Stimulated activated CD4-positive, alpha-beta T cell treated with anti-CD3 and anti-CD28 coated beads, Interleukin-12 subunit alpha, Interleukin-12 subunit beta, amount 100 ng/mL, for 48 hours (primary cell): ENCODE measurements at regions not wholly inside any gene's neighbourhood (a gene's known extent, or its start where the extent isn't known, plus 50 kb on each side); places are given as distances from the start of the nearest gene placed in this dataset.
"Not testable (repeated sequence)": the region's sequence is repeated elsewhere in the genome, so short reads cannot be mapped to it uniquely, and the experiment has no call there.

ENCODE experiments used
- DNase-seq, 3 donors: peaks; one replicate each; pipeline ENCODE4 v3.0.0-alpha.2; 2020; ENCODE audit warnings: low read depth in 2 of 3, low spot score in 1 of 3

DNA sequence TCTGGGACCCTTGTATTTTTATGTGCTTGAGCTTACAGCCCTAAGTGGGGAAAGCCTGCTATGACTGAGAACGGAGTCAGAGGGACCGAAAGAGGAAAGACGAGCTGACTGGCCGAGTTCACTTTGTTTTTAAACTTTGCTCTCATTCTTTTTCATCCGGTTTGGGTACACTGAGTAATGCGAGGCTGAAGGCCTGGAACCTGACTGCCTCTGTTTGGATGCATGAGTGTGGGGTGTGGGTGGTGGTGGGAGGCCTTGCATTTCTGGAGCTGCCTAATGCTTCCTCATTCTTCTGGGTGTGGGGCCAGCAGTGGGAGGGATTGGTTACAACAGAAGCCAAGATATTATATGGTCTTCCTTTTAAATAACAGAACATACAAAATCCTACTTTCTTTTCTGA, 155.5 kb downstream of the BUB3 start:
- DNase-seq = no peak

- DNase-seq = no peak
Observed at GRCh38 chr10:123316776-123317175, 162.6 kb downstream of the BUB3 start.

DNA sequence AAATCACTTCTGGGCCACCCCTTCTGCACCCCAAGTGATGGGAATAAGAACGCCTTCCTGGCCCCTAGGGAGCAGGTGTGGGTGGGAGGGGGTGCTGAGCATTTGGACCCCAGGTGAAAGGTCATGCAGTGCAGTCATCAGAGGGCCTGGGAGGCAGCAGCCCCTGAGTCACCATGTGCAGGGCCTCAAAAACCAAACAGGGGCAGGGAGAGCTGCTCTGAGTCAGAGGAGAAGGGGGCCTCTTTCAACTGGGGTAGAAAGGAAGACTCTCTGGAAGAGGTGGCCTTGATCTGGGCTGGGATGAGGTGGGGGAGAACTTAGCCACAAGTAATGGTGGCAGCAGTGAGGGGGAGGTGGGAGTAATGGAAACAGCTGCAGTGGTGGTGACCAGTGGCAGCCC, 164.3 kb downstream of the BUB3 start:
- no peak for DNase-seq

DNA sequence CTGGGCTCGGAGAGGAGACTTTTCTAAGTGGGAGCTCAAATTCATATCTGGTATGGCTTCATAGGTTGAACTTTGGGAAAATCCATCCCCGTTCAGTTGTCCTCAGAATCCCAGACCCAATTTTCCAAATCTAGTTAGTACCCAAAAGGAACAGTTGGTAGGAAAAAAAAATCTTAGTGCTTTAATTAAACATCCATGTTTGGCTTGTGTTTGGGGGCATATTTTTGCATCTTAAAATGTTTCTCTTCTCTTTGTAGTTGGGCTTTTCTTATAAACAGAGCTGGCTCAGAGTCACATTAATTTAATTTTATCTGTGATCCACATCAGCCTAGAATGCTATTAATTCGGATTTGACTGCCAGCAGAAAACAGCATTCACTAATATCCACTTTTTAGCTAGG, 165.9 kb downstream of the BUB3 start:
- no peak for DNase-seq

DNA sequence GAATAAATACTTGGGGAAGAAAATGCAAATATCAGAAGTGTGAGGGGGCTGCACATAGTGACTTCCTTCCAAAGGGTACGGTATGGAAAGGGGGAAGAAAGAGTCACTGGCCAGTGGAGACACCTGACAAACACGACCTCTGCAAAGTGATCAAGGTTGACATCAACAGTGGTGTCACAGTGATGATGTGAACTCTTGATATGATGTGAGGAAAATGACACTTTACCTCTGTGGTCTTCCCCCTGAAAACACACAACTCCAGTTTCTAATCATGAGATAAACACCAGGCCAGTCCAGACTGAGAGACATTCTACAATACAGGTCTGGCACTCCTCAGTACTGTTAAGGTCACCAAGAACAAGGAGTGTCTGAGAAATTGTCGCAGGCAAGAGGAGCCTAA, 169.7 kb downstream of the BUB3 start:
- no peak for DNase-seq

DNA sequence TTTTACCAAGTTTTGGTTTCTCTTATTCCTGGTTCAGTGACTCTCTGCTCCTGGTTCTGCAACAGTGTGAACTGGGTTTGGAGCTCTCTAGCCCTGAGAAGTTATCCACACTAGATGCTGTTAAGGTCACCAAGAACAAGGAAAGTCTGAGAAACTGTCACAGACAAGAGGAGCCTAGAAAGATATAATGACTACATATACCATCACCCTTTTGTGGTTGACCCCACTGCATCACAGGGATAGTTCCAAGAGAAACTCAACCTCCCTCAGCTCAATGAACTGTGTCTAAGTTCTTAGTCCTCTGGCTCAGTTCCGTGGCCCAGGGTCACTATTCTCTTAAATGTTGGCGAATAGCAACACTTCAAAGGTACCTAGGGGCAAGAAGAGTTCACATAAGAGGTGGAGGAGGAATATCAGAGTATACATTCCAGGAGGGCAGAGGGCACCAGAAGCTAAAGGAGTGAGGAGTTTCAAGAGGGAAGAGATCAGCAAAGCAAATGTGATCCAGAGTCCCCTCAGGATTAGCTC, 171.5 kb downstream of the BUB3 start:
- DNase-seq = no peak

DNA sequence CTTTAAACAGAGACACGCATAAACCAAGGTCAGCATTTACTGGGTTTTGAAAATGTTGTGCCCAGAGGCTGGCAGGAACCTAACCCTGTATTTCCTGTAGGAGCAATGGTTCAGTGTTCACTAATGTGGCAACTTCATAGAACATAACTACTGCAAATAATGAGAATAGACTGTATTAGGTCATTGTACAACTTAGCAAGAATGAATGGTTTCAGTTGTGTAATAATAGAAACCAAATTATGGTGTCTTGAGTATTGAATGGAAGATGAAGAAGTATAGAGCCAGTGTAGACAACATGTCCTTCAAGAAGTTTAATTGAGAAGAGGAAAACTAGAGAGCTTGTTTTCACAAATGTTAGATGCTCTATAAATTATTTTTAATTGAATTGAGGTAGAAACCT, 172.5 kb downstream of the BUB3 start:
- no peak for DNase-seq

GRCh38 chr10:123327450-123327849, 173.2 kb downstream of the BUB3 start:
- no peak for DNase-seq

GRCh38 chr10:123327896-123328295, 173.7 kb downstream of the BUB3 start:
- no peak for DNase-seq

GRCh38 chr10:123331438-123331837, 177.2 kb downstream of the BUB3 start:
- no peak for DNase-seq

GRCh38 chr10:123346581-123346980, 192.4 kb downstream of the BUB3 start:
- DNase-seq = no peak

DNA sequence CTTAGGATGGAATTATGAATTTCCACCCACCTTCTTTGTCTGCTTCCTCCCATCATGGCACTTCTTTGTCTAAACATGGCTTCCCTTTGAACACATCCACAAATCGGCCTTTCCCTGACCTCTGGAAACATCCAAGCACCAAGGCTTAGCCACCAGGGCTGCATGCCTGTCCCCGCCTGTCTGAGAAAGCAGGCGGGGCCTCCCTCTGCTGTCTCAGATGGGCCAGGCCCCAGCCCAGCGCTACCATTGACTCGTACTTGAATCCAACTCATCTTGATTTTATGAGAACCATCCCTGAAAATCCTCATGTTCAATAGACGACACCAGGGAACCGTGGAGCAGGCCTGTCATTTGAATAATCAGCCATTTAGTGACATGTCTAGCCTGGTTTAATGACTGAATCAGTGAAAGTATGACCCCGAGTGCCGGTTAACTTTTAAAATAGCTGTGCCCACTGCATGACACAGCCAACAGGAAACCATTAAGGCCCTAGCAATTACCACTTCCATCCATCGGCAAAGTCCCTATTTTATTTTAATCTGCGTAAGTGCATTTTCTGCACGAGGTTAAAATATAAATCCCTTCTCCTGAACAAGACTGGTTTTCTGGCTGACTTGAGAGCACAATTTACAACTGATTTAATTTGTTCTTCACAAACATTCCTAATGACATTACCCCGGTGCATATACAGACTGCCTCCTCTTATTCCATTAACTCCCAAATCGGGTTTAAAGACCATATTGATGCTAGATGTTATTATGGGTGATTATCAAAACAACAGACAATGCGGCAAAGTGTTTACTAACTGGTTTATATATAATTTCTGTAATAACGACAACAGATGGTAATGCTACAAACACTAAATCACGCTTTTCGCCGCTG, 194.7 kb downstream of the BUB3 start:
- DNase-seq = no peak

GRCh38 chr10:123351715-123352114, 197.5 kb downstream of the BUB3 start:
- no peak for DNase-seq

DNA sequence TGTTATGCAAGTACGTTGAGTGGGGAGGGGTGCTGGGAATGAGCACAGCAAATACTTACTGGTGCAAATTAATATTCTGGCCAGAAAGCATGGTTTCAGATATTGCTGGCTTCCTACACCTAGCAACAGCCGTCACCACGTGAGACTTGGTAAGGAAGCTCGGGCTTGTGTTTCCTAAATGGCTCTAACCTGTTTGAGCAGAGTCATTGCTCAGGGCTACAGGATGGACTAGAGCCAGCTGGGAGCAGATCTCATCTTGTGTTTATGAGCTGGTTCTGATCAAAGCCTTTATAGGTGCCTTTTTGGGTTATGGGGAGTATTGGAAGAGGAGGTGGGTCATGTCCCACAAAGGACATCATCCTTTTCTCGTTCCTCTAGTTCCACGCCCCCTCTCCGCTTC, 200.3 kb downstream of the BUB3 start:
- no peak for DNase-seq

DNA sequence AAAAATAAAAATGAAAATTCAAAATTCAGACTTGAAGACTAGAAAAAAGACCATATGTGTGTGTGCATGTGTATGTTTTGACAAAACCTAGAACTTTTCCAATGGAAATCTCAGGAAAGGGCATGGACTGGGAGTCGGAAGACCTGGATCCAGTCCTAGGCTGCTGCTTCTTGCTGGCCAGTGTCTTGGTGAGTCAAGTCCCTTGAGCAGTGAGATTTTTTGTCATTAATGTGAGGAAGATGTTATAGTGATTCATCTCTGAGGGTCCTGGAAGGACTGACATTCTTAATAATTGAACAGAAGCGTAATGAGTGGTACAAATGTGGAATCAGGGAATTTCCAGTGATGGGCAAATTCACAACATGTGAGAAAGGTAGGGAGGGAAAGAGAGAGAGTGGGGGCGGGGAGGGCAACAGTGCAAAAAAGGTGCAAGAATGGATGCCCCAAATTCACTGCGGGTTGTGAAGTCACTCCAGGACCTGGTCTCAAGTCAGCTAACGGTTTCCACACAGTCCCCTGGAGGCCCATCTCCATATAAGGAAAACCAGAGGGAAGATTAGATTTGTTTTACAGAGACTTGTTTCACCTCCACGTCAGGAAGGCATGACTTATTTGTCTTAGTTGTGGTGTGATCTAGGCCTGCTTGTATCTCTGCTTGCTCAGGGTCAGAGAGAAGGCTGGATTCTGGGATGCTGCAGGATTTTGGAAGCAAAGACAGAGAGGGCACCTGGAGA, 201.7 kb downstream of the BUB3 start:
- no peak for DNase-seq

- DNase-seq = no peak
Observed at GRCh38 chr10:123356799-123357198, 202.6 kb downstream of the BUB3 start.

DNA sequence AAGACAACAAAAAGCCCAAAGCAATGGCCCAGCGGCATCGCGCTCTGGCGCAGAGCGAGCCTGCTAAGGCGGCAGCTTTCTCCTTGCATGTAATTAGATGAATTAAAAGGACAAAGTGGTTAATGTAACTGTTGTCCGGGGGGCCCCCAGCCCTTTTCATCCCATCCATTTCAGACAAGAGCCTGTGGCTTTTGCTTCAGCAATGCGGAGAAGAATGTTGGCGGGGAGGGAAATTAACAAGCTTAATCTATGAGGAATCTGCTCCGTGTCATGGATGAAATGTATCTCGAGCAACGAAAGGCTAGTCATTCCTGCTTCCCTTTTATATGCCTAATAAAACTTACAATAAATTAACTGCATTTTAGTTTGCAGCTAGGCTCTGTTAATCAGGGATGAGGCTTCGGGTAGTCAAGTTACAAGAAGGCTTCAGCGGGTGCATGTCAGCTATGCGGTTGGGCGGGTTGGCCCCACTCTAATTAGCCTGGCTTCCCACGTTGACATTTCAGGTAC, 203.3 kb downstream of the BUB3 start:
- DNase-seq = no peak

GRCh38 chr10:123359539-123359938, 205.3 kb downstream of the BUB3 start:
- DNase-seq = no peak

DNA sequence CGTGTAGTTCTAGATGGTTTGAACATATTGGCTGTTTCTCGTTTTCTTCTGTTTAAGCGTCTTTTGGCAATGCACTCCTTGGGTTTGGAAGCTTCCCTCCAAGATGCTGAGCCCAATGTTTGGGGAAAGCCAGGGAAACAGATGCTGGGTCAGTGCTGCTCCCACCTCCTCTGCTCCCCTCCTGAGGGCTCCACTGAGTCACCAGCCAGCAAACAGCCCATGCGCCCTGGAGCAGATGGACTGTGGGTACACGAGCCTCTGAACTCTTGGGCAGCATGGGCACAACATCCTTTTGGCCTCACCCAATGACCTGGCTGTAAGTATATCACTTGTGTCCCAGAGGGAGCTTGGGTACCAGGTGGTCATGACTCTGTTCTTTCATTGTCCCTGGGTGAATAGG, 207.6 kb downstream of the BUB3 start:
- DNase-seq = no peak

- DNase-seq = no peak
Observed at GRCh38 chr10:123367195-123367594, 213.0 kb downstream of the BUB3 start.

DNA sequence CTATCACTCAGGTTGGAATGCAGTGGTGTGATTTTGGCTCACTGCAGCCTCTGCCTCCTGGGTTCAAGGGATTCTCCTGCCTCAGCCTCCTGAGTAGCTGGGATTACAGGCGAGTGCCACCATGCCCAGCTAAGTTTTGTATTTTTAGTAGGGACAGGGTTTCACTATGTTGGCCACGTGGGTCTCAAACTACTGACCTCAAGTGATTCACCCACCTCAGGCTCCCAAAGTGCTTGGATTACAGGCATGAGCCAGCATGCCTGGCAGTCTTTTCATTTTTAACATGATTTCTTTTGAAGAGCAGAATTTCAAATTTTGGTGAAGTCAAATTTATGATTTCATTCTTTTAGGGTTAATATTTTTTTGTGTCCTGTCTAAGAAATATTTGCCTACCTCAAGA, 217.4 kb downstream of the BUB3 start:
- not testable (repeated sequence) for DNase-seq

- no peak for DNase-seq
Observed at GRCh38 chr10:123373591-123373990, 219.4 kb downstream of the BUB3 start.
